ENCODE measurements at regions not wholly inside any gene's neighbourhood (a gene's known extent, or its start where the extent isn't known, plus 50 kb on each side); places are given as distances from the start of the nearest gene placed in this dataset.
"Not testable (repeated sequence)": the region's sequence is repeated elsewhere in the genome, so short reads cannot be mapped to it uniquely, and the experiment has no call there.

- CTCF ChIA-PET = interaction anchor here (0.6 kb wide), 1 partner anchor 72 kb away, joined by 3 read pairs; no protein-coding TSS in a partner anchor
Observed at GRCh38 chr12:31199476-31199875, 125.8 kb downstream of the DDX11 start.

GRCh38 chr12:31201382-31201781, 124.6 kb downstream of the SINHCAF start:
- ChIA-PET CTCF (interaction anchor here (1.0 kb wide), 1 partner anchor 72 kb away, joined by 3 read pairs; no protein-coding TSS in a partner anchor), POLR2A (no interaction called here)
- TF ChIP-seq ZNF449 (tag by site-specific recombination; IDR thresholded peaks at IDR 0.05) = no peak
- TF ChIP-seq OSR2 (tag by site-specific recombination; IDR thresholded peaks at IDR 0.05) = no peak
- TF ChIP-seq ZNF777 (tag by site-specific recombination; IDR thresholded peaks at IDR 0.05; ENCODE audit: borderline replicate concordance) = no peak
- Histone ChIP-seq H3K9me3 (ENCODE audit: control insufficient read depth, insufficient read depth, low read depth, low read length) (no peaks in the 10 kb centered on the region), H3K4me3 (ENCODE audit: low read depth, low read length) (no peak overlapping the region), H3K27ac (ENCODE audit: extremely low read depth, low read depth, low read length) (no peak overlapping the region), H3K4me1 (ENCODE audit: control insufficient read depth, insufficient read depth, low read length) (no peaks in the 10 kb centered on the region), H3K36me3 (ENCODE audit: control insufficient read depth in 2 of 2, insufficient read depth in 1 of 2, low read length in 2 of 2) (no peaks in the 10 kb centered on the region)

More at GRCh38 chr12:31199476-31199875, 125.8 kb downstream of the DDX11 start:
- POLR2A ChIA-PET; H3K9me3 ChIP-seq (ENCODE audit: control insufficient read depth, insufficient read depth, low read depth, low read length); H3K36me3 ChIP-seq (ENCODE audit: control insufficient read depth in 2 of 2, insufficient read depth in 1 of 2, low read length in 2 of 2); H3K4me3 ChIP-seq (ENCODE audit: low read depth, low read length); H3K4me1 ChIP-seq (ENCODE audit: control insufficient read depth, insufficient read depth, low read length); H3K27ac ChIP-seq (ENCODE audit: extremely low read depth, low read depth, low read length): not testable (repeated sequence)
- TF ChIP-seq ZNF580 (tag by site-specific recombination; IDR thresholded peaks at IDR 0.05) (peak; percentile 61; the same call in 1 of the 2 replicates), ZNF146 (tag by site-specific recombination; IDR thresholded peaks at IDR 0.05) (peak; percentile 96)

- TF ChIP-seq ZNF280D (tag by site-specific recombination; IDR thresholded peaks at IDR 0.05) (no peak), KLF9 (tag by site-specific recombination; IDR thresholded peaks at IDR 0.05; ENCODE audit: low read depth) (no peak), ZNF529 (tag by site-specific recombination; IDR thresholded peaks at IDR 0.05; ENCODE audit: insufficient replicate concordance) (no peak), ZNF76 (tag by site-specific recombination; IDR thresholded peaks at IDR 0.05; ENCODE audit: borderline replicate concordance, low read depth) (no peak), ZNF518A (tag by site-specific recombination; conservative IDR thresholded peaks at IDR 0.05; ENCODE audit: low read depth) (no peak), ZNF544 (tag by site-specific recombination; IDR thresholded peaks at IDR 0.05) (no peak), ZNF19 (tag by site-specific recombination; IDR thresholded peaks at IDR 0.05; ENCODE audit: low read depth) (no peak), AEBP2 (tag by site-specific recombination; IDR thresholded peaks at IDR 0.05; ENCODE audit: borderline replicate concordance) (no peak), ZNF585B (tag by site-specific recombination; IDR thresholded peaks at IDR 0.05) (no peak)
- CTCF ChIA-PET = interaction anchor here (0.7 to 1.3 kb wide), 2 partner anchors 68 to 352 kb away, joined by 4 to 5 read pairs; no protein-coding TSS in a partner anchor
Observed at GRCh38 chr12:31203261-31203660, 122.7 kb downstream of the SINHCAF start.

More at GRCh38 chr12:31203261-31203660, 122.7 kb downstream of the SINHCAF start:
- Histone ChIP-seq H3K27ac (ENCODE audit: extremely low read depth, low read depth, low read length) (no peak overlapping the region), H3K4me1 (ENCODE audit: control insufficient read depth, insufficient read depth, low read length) (no peaks in the 10 kb centered on the region), H3K36me3 (ENCODE audit: control insufficient read depth in 2 of 2, insufficient read depth in 1 of 2, low read length in 2 of 2) (no peaks in the 10 kb centered on the region), H3K4me3 (ENCODE audit: low read depth, low read length) (no peak overlapping the region), H3K9me3 (ENCODE audit: control insufficient read depth, insufficient read depth, low read depth, low read length) (no peaks in the 10 kb centered on the region)
- POLR2A ChIA-PET = no interaction called here

Measured in HEK293 (cell line).